ENCODE measurements at regions not wholly inside any gene's neighbourhood (a gene's known extent, or its start where the extent isn't known, plus 50 kb on each side); places are given as distances from the start of the nearest gene placed in this dataset.

DNA sequence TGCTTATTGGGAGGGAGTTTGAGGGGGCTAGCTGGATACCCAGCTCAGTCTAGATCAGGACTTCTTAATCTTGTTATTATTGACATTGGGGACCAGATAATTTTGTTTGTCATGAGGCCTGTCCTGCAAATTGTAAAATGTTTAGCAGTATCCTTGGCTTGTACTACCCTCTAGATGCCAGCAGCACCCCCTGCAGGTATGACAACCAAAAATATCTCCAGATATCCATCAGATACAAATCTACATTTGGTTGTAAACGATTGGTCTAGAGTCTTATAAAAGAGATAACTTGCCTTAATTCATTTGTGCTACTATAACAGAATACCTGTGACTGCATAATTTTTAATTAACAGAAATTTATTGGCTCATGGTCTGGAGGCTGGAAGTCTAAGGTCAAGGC, 1232.2 kb downstream of the XPNPEP1 start:
- Histone ChIP-seq H3K4me3 (ENCODE audit: low read depth, low read length) (no peak overlapping the region), H3K36me3 (ENCODE audit: control insufficient read depth, insufficient read depth, low read length) (no peaks in the 10 kb centered on the region), H3K4me1 (no peaks in the 10 kb centered on the region), H3K9me3 (no peaks in the 10 kb centered on the region), H3K27me3 (replicated peaks; ENCODE audit: control insufficient read depth, insufficient read depth, low read length) (no peaks in the 10 kb centered on the region)
- H3K4me3 Mint-ChIP-seq (ENCODE audit: unreplicated experiment): no peak overlapping the region
- TF ChIP-seq, protein P1, sequence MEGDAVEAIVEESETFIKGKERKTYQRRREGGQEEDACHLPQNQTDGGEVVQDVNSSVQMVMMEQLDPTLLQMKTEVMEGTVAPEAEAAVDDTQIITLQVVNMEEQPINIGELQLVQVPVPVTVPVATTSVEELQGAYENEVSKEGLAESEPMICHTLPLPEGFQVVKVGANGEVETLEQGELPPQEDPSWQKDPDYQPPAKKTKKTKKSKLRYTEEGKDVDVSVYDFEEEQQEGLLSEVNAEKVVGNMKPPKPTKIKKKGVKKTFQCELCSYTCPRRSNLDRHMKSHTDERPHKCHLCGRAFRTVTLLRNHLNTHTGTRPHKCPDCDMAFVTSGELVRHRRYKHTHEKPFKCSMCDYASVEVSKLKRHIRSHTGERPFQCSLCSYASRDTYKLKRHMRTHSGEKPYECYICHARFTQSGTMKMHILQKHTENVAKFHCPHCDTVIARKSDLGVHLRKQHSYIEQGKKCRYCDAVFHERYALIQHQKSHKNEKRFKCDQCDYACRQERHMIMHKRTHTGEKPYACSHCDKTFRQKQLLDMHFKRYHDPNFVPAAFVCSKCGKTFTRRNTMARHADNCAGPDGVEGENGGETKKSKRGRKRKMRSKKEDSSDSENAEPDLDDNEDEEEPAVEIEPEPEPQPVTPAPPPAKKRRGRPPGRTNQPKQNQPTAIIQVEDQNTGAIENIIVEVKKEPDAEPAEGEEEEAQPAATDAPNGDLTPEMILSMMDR (IDR thresholded peaks at IDR 0.05; ENCODE audit: insufficient read depth in 1 of 2, low read depth in 1 of 2, low read length in 1 of 2, severe bottlenecking in 1 of 2, unreplicated experiment in 1 of 2): no peak
- peaks cover 2% of the 10 kb centered on the region for H3K27me3 Mint-ChIP-seq (ENCODE audit: insufficient read depth, unreplicated experiment)
- CTCF ChIA-PET: no interaction called here
- POLR2A ChIA-PET: no interaction called here
- no peak for DNase-seq
- intact Hi-C loops (cut with micrococcal nuclease; ENCODE audit: unreplicated experiment): no loop called here
- no peak overlapping the region for H3K27ac Mint-ChIP-seq (ENCODE audit: unreplicated experiment)
- H3K36me3 Mint-ChIP-seq (ENCODE audit: insufficient read depth, unreplicated experiment): no peaks in the 10 kb centered on the region
- BruUV-seq (replicated peaks): no TSS peak
- no peaks in the 10 kb centered on the region for H3K4me1 Mint-ChIP-seq (ENCODE audit: low read depth, unreplicated experiment)
- no peaks in the 10 kb centered on the region for H3K9me3 Mint-ChIP-seq (ENCODE audit: unreplicated experiment)

DNA sequence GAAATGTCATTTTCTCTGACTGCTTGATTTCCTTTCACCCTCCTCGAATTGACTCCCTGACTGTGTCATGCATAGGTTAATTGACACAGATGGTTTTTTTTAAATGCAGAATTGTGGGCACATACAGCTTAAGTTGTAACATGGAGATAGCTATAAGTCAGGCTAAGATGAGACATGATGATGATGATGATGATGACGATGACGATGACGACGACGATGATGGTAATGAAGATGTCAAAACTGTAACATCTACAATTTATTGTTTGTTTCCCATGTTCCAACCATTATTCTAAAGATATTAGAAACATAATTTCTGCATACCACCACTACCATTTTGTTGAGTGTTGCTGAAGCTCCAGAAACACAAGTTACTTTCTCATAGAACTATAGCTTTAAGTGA, 1232.8 kb downstream of the XPNPEP1 start:
- Mint-ChIP-seq H3K4me3 (ENCODE audit: unreplicated experiment) (no peak overlapping the region), H3K4me1 (ENCODE audit: low read depth, unreplicated experiment) (no peaks in the 10 kb centered on the region), H3K27me3 (ENCODE audit: insufficient read depth, unreplicated experiment) (peaks cover 2% of the 10 kb centered on the region), H3K9me3 (ENCODE audit: unreplicated experiment) (no peaks in the 10 kb centered on the region), H3K36me3 (ENCODE audit: insufficient read depth, unreplicated experiment) (no peaks in the 10 kb centered on the region), H3K27ac (ENCODE audit: unreplicated experiment) (no peak overlapping the region)
- no peak for DNase-seq
- intact Hi-C loops (cut with micrococcal nuclease; ENCODE audit: unreplicated experiment): no loop called here
- TF ChIP-seq, protein P1 (IDR thresholded peaks at IDR 0.05; ENCODE audit: insufficient read depth in 1 of 2, low read depth in 1 of 2, low read length in 1 of 2, severe bottlenecking in 1 of 2, unreplicated experiment in 1 of 2): no peak
- POLR2A ChIA-PET: no interaction called here
- Histone ChIP-seq H3K36me3 (ENCODE audit: control insufficient read depth, insufficient read depth, low read length) (no peaks in the 10 kb centered on the region), H3K4me1 (no peaks in the 10 kb centered on the region), H3K27me3 (replicated peaks; ENCODE audit: control insufficient read depth, insufficient read depth, low read length) (no peaks in the 10 kb centered on the region), H3K4me3 (ENCODE audit: low read depth, low read length) (no peak overlapping the region), H3K9me3 (no peaks in the 10 kb centered on the region)
- CTCF ChIA-PET: interaction anchor here (0.6 kb wide), 1 partner anchor 782 kb away, joined by 3 read pairs; no protein-coding TSS in a partner anchor
- BruUV-seq (replicated peaks): no TSS peak

DNA sequence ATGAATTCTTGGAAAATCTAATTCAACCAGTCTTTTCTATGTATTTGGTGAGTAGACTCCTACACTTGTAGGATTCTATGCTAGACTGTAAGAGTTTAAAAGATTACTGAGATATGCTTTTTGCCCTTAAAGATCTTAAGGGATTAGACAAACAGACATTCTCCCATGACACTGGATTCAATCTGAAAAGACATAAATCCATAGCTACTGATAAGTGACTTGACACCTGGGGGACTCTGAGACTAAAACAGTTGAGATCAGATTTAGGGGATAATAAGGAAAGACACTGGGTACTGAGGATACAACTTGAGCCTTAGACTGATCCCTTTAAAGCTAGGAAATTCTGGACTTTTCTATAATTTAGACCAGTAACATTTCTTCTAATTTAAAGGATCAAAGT, 1233.4 kb downstream of the XPNPEP1 start:
- Histone ChIP-seq H3K9me3 (no peaks in the 10 kb centered on the region), H3K4me3 (ENCODE audit: low read depth, low read length) (no peak overlapping the region), H3K4me1 (no peaks in the 10 kb centered on the region), H3K36me3 (ENCODE audit: control insufficient read depth, insufficient read depth, low read length) (no peaks in the 10 kb centered on the region), H3K27me3 (replicated peaks; ENCODE audit: control insufficient read depth, insufficient read depth, low read length) (no peaks in the 10 kb centered on the region)
- Mint-ChIP-seq H3K4me3 (ENCODE audit: unreplicated experiment) (no peak overlapping the region), H3K27ac (ENCODE audit: unreplicated experiment) (no peak overlapping the region), H3K36me3 (ENCODE audit: insufficient read depth, unreplicated experiment) (no peaks in the 10 kb centered on the region), H3K27me3 (ENCODE audit: insufficient read depth, unreplicated experiment) (peaks cover under 1% of the 10 kb centered on the region), H3K4me1 (ENCODE audit: low read depth, unreplicated experiment) (no peaks in the 10 kb centered on the region), H3K9me3 (ENCODE audit: unreplicated experiment) (no peaks in the 10 kb centered on the region)
- TF ChIP-seq, protein P1 (IDR thresholded peaks at IDR 0.05; ENCODE audit: insufficient read depth in 1 of 2, low read depth in 1 of 2, low read length in 1 of 2, severe bottlenecking in 1 of 2, unreplicated experiment in 1 of 2): no peak
- intact Hi-C loops (cut with micrococcal nuclease; ENCODE audit: unreplicated experiment): no loop called here
- DNase-seq: no peak
- ChIA-PET CTCF (interaction anchor here (0.6 kb wide), 1 partner anchor 783 kb away, joined by 3 read pairs; no protein-coding TSS in a partner anchor), POLR2A (no interaction called here)
- BruUV-seq (replicated peaks): no TSS peak
